ENCODE measurements at regions not wholly inside any gene's neighbourhood (a gene's known extent, or its start where the extent isn't known, plus 50 kb on each side); places are given as distances from the start of the nearest gene placed in this dataset.
"Not testable (repeated sequence)": the region's sequence is repeated elsewhere in the genome, so short reads cannot be mapped to it uniquely, and the experiment has no call there.

DNA sequence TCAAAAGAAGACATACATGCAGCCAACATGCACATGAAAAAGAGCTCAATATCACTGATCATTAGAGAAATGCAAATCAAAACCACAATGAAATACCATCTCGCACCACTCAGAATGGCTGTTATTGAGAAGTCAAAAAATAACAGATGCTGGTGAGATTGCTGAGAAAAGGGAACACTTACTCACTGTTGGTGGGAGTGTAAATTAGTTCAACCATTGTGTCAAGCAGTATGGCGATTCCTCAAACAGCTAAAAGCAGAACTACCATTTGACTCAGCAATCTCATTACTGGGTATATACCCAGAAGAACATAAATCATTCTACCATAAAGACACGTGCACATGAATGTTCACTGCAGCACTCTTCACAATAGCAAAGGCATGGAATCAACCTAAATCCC lies 95.5 kb upstream of the XIRP2 start:
- H3K4me3 ChIP-seq (ENCODE audit: low read length), result no peak overlapping the region
- DNase-seq (ENCODE audit: low read depth), result no peak
- TF ChIP-seq, protein P1, sequence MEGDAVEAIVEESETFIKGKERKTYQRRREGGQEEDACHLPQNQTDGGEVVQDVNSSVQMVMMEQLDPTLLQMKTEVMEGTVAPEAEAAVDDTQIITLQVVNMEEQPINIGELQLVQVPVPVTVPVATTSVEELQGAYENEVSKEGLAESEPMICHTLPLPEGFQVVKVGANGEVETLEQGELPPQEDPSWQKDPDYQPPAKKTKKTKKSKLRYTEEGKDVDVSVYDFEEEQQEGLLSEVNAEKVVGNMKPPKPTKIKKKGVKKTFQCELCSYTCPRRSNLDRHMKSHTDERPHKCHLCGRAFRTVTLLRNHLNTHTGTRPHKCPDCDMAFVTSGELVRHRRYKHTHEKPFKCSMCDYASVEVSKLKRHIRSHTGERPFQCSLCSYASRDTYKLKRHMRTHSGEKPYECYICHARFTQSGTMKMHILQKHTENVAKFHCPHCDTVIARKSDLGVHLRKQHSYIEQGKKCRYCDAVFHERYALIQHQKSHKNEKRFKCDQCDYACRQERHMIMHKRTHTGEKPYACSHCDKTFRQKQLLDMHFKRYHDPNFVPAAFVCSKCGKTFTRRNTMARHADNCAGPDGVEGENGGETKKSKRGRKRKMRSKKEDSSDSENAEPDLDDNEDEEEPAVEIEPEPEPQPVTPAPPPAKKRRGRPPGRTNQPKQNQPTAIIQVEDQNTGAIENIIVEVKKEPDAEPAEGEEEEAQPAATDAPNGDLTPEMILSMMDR (conservative IDR thresholded peaks at IDR 0.05; ENCODE audit: low read depth, low read length), result no peak

DNA sequence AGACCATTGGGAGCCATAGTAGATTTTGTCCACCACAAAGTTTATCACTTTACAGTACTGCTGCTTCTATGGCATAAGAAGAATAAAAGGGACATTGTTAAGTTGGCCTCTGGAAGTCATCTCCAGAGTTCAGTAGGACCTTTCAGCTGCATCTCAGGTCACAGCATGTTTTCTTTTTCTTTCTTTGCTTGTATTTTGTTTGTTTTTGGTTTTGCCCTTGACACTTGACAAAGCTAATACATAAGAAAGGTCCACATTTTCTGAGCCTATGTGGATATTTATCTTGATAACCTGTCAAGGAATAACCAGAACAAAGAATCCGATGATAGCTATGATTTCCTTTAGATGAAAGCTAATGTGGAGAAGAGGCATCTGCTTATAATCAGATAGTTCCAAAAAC lies 101.6 kb upstream of the XIRP2 start:
- TF ChIP-seq, protein P1 (conservative IDR thresholded peaks at IDR 0.05; ENCODE audit: low read depth, low read length), result no peak
- DNase-seq (ENCODE audit: low read depth), result no peak
- H3K4me3 ChIP-seq (ENCODE audit: low read length), result no peak overlapping the region

DNA sequence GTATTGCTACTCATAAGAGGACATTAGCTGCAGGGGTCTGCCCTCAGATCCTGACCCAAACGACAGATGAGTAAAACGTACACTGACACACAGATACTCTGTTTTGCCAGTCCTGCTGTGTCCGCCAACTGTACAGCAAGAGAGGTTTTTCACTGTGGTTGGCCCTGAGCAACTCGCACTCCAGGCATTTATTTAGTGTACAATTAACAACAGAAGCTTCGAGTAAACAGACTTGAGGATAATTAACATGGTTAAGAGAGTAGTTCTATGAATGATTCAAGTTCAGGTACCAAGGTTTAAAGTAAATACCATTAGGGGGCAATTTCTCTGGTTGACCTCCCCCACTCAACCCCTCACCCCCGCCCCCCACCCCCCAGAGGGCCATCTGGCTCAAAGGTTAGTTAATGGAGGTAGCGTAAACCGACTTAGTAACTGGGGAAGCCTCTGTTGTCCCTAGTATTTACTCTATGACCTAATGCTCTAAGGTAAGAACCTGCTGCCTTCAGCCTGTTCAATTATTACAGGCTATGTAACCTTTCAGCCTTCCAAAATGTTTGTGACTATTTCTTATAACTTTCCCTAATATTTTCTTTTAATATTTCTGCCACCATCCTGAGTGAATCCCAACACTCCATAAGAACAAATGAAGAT lies 103.9 kb upstream of the XIRP2 start:
- TF ChIP-seq, protein P1 (conservative IDR thresholded peaks at IDR 0.05; ENCODE audit: low read depth, low read length), result no peak
- DNase-seq (ENCODE audit: low read depth), result no peak
- H3K4me3 ChIP-seq (ENCODE audit: low read length), result no peak overlapping the region

DNA sequence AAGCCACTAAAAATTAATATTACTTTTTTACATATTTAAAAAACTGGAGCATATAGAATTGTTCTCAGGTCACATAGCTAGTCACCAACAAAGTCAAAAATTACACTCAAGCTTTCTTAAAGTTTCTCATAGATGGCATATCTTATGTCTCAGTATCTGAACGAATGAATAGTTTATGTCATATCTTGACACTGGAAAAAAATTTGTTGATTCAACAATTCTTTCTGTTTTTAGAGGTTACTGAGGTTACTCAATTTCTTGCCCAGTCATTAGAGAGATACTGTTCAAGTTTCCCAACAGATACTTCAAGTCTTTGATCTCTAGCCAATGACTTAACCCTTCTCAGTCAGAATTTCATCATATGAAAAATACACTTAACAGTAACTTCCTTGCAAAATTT lies 113.1 kb upstream of the XIRP2 start:
- TF ChIP-seq, protein P1 (conservative IDR thresholded peaks at IDR 0.05; ENCODE audit: low read depth, low read length), result no peak
- no peak overlapping the region for H3K4me3 ChIP-seq (ENCODE audit: low read length)
- DNase-seq (ENCODE audit: low read depth), result no peak

DNA sequence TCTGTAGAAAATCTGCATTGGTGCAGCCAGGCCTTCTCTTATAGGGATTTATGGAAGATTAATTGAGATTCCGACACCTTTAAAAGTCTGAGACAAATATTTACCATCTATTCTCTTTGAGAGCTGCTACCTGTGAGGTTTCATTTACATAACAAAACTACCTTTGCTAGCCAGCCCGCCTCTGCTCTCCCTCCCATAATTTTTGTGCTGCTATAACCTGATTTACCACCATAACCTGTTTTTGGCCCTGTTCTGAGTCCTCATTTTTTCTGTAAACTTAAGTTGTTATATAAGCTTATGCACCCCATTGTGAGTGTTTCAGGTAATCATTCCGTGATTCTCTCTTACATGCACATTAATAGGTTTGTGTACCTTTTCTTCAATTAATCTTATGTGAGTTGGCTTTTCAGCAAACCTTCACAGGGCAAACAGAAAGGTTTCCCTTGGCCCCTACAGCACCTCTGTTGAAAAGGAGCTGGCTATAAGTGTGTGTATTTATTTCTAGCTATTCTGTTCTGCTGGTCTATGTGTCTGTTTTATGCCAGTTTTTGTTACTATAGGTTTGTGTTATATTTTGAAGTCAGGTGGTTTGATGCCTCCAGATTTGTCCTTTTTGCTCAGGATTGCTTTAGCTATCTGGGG lies 114.9 kb upstream of the XIRP2 start:
- H3K4me3 ChIP-seq (ENCODE audit: low read length), result no peak overlapping the region
- TF ChIP-seq, protein P1 (conservative IDR thresholded peaks at IDR 0.05; ENCODE audit: low read depth, low read length), result no peak
- DNase-seq (ENCODE audit: low read depth), result no peak

DNA sequence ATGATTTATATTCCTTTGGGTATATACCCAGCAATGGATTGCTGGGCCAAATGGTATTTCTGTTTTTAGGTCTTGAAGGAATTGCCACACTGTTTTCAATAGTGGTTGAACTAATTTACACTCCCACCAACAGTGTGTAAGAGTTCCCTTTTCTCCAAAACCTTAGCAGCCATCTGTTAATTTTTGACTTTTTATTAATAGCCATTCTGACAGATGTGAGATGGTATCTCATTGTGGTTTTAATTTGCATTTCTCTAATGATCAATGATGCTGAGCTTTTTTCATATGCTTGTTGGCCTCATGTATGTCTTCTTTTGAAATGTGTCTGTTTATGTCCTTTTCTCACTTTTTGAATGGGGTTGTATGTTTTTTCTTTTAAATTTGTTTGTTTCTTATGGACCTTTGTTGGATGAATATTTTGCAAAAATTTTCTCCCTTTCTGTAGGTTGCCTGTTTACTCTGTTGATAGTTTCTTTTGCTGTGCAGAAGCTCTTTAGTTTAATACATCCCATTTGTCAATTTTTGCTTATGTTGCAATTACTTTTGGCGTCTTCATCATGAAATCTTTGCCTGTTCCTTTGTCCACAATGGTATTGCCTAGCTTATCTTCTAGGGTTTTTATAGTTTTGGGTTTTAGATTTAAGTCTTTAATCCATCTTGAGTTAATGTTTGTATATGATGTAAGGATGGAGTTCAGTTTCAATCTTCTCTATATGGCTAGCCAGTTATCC lies 119.7 kb upstream of the XIRP2 start:
- H3K4me3 ChIP-seq (ENCODE audit: low read length), result no peak overlapping the region
- TF ChIP-seq, protein P1 (conservative IDR thresholded peaks at IDR 0.05; ENCODE audit: low read depth, low read length), result no peak
- DNase-seq (ENCODE audit: low read depth), result no peak

DNA sequence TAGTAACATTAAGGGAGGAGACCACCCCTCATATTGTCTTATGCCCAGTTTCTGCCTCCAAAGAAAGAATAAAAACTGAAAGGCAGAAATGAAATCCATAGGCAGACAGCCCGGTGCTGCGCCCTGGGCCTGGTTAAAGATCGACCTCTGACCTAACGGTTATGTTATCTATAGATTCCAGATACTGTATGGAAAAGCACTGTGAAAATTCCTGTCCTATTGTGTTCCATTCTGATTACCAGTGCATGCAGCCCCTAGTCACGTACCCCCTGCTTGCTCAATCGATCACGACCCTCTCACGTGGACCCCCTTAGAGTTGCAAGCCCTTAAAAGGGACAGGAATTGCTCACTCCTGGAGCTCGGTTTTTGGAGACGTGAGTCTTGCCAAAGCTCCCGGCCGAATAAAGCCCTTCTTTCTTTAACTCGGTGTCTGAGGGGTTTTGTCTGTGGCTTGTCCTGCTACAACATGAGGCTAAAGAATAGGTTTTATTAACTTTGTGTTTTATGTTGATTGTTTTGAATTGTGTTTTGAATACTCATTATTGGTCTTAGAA lies 121.4 kb upstream of the XIRP2 start:
- not testable (repeated sequence) for DNase-seq (ENCODE audit: low read depth)

More for the DNA sequence above, 121.4 kb upstream of the XIRP2 start:
- not testable (repeated sequence) for H3K4me3 ChIP-seq (ENCODE audit: low read length)
